ENCODE measurements at regions not wholly inside any gene's neighbourhood (a gene's known extent, or its start where the extent isn't known, plus 50 kb on each side); places are given as distances from the start of the nearest gene placed in this dataset.

GRCh38 chr10:31262672-31263071 lies 56.3 kb upstream of the ZEB1 start:
- Mint-ChIP-seq H3K27ac (no peak overlapping the region), H3K27me3 (ENCODE audit: low read depth) (no peaks in the 10 kb centered on the region), H3K4me3 (no peak overlapping the region), H3K9me3 (ENCODE audit: insufficient read depth) (no peaks in the 10 kb centered on the region), H3K4me1 (ENCODE audit: low read depth) (no peaks in the 10 kb centered on the region), H3K36me3 (ENCODE audit: low read depth) (no peaks in the 10 kb centered on the region)
- DNase-seq, result no peak
- no peak for ATAC-seq
- CTCF ChIA-PET, result no interaction called here
- POLR2A ChIA-PET, result no interaction called here

GRCh38 chr10:31263903-31264302 lies 55.1 kb upstream of the ZEB1 start:
- no peak overlapping the region for H3K27ac Mint-ChIP-seq
- ChIA-PET POLR2A (no interaction called here), CTCF (no interaction called here)
- H3K4me1 Mint-ChIP-seq (ENCODE audit: low read depth), result no peaks in the 10 kb centered on the region
- DNase-seq, result no peak
- no peak overlapping the region for H3K4me3 Mint-ChIP-seq
- no peaks in the 10 kb centered on the region for H3K27me3 Mint-ChIP-seq (ENCODE audit: low read depth)
- no peaks in the 10 kb centered on the region for H3K9me3 Mint-ChIP-seq (ENCODE audit: insufficient read depth)
- no peaks in the 10 kb centered on the region for H3K36me3 Mint-ChIP-seq (ENCODE audit: low read depth)
- ATAC-seq, result no peak

- no peaks in the 10 kb centered on the region for H3K4me1 Mint-ChIP-seq (ENCODE audit: low read depth)
- POLR2A ChIA-PET, result no interaction called here
- no peak overlapping the region for H3K27ac Mint-ChIP-seq
Measured at GRCh38 chr10:31268444-31269303, 50.3 kb upstream of the ZEB1 start.

More at GRCh38 chr10:31268444-31269303, 50.3 kb upstream of the ZEB1 start:
- Mint-ChIP-seq H3K36me3 (ENCODE audit: low read depth) (no peaks in the 10 kb centered on the region), H3K4me3 (no peak overlapping the region), H3K9me3 (ENCODE audit: insufficient read depth) (peaks cover 12% of the 10 kb centered on the region), H3K27me3 (ENCODE audit: low read depth) (no peaks in the 10 kb centered on the region)
- CTCF ChIA-PET, result no interaction called here
- DNase-seq, result no peak
- ATAC-seq, result no peak

Data from activated CD8-positive, alpha-beta T cell treated with anti-CD3 and anti-CD28 coated beads, Interleukin-2, amount 10 ng/mL, durations not matched to agents 7 days and 5 days (primary cell).